B cell (primary cell): ENCODE measurements at regions not wholly inside any gene's neighbourhood (a gene's known extent, or its start where the extent isn't known, plus 50 kb on each side); places are given as distances from the start of the nearest gene placed in this dataset.

ENCODE experiments used
- ATAC-seq: fragments of 200-7000 bp; cut with Tn5 transposase; one replicate; pipeline ENCODE4 v1.10.0; 2021; ENCODE audit warnings: low read depth, mild to moderate bottlenecking, moderate number of reproducible peaks, moderate library complexity
- CTCF ChIA-PET: fragments of 350-600 bp; sonication (Branson Sonifier 250); formaldehyde crosslinking; loops from one replicate; lab custom pipeline; 2021; ENCODE audit warnings: antibody characterized with exemption, inconsistent platforms; lab: Charles Lee
- POLR2A ChIA-PET: fragments of 350-600 bp; sonication (Branson Sonifier 250); formaldehyde crosslinking; loops from one replicate; lab custom pipeline; 2021; ENCODE audit warnings: antibody characterized with exemption; lab: Charles Lee
- DNase-seq: peaks from one replicate; pipeline ENCODE4 v3.0.0; 2013
- H2AFZ ChIP-seq: 2 replicates; pipeline ENCODE4 v1.6.1; 2012; ENCODE audit warnings: mild to moderate bottlenecking, low read depth, low read length; ENCODE audit not compliant: insufficient read depth, poor library complexity, severe bottlenecking
- H3K27ac ChIP-seq, 2 donors: 1 replicate in 1 of 2; 2 replicates in 1 of 2; pipeline ENCODE4 v1.5.1; 2012 to 2013; ENCODE audit warnings: low read length in 2 of 2, mild to moderate bottlenecking in 2 of 2, moderate library complexity in 1 of 2
- H3K27me3 ChIP-seq, 4 experiments: fragments of 200-600 bp in 1 of 4; sonication (generic) in 1 of 4; replicated peaks in 1 of 4; 1 replicate in 2 of 4; 2 replicates in 2 of 4; pipeline versions ENCODE4 v1.6.1 to v1.7.0; 2013 to 2016; ENCODE audit warnings: low read length in 3 of 4, mild to moderate bottlenecking in 2 of 4, mixed read lengths in 1 of 4, moderate library complexity in 1 of 4; ENCODE audit not compliant: insufficient read depth in 4 of 4, control insufficient read depth in 3 of 4; ENCODE audit errors: control extremely low read depth in 1 of 4
- H3K36me3 ChIP-seq, 2 experiments: replicated peaks in 1 of 2; 1 replicate in 1 of 2; 2 replicates in 1 of 2; pipeline versions ENCODE4 v1.6.1 to v1.7.1; 2013; ENCODE audit warnings: low read length in 1 of 2; ENCODE audit not compliant: insufficient read depth in 2 of 2, control insufficient read depth in 1 of 2; ENCODE audit errors: control extremely low read depth in 1 of 2, extremely low read depth in 1 of 2
- H3K4me1 ChIP-seq, 2 donors: fragments of 200-600 bp in 1 of 2; sonication (generic) in 1 of 2; 1 replicate in 1 of 2; 2 replicates in 1 of 2; pipeline versions ENCODE4 v1.5.1 to v1.6.1; 2013 to 2017; ENCODE audit warnings: low read length in 2 of 2; ENCODE audit not compliant: control insufficient read depth in 2 of 2, insufficient read depth in 2 of 2
- H3K4me2 ChIP-seq: replicated peaks from 2 replicates; pipeline ENCODE3; 2012; ENCODE audit warnings: mild to moderate bottlenecking, low read depth, low read length; ENCODE audit not compliant: poor library complexity, severe bottlenecking
- H3K4me3 ChIP-seq, 5 experiments: fragments of 200-600 bp in 1 of 5; sonication (generic) in 1 of 5; 1 replicate in 3 of 5; 2 replicates in 2 of 5; pipeline versions ENCODE4 v1.5.1 to v1.7.0; 2011 to 2016; ENCODE audit warnings: low read length in 4 of 5, mild to moderate bottlenecking in 4 of 5, low read depth in 2 of 5, control low read depth in 1 of 5, moderate library complexity in 1 of 5; ENCODE audit not compliant: insufficient read depth in 1 of 5; ENCODE audit errors: control extremely low read depth in 1 of 5, extremely low read depth in 1 of 5
- H3K79me2 ChIP-seq: fragments of 200-600 bp; sonication (generic); one replicate; pipeline ENCODE4 v1.6.0; 2016; ENCODE audit warnings: low read length; ENCODE audit not compliant: control insufficient read depth, insufficient read depth
- H3K9ac ChIP-seq: fragments of 200-600 bp; sonication (generic); 2 replicates; pipeline ENCODE4 v1.6.1; 2017; ENCODE audit warnings: mild to moderate bottlenecking, low read length, moderate library complexity
- H3K9me3 ChIP-seq, 3 donors: one replicate each; pipeline versions ENCODE4 v1.6.1 to v1.7.1; 2013; ENCODE audit warnings: low read length in 2 of 3; ENCODE audit not compliant: control insufficient read depth in 2 of 3, insufficient read depth in 1 of 3; ENCODE audit errors: control extremely low read depth in 1 of 3
- H4K20me1 ChIP-seq: 2 replicates; pipeline ENCODE4 v1.6.0; 2012; ENCODE audit warnings: mild to moderate bottlenecking, low read length; ENCODE audit not compliant: insufficient read depth, control insufficient read depth, poor library complexity, severe bottlenecking
- H3K27ac Mint-ChIP-seq: one replicate; pipeline ENCODE4 v1.8.0; 2021; ENCODE audit warnings: mixed read lengths
- H3K27me3 Mint-ChIP-seq: one replicate; pipeline ENCODE4 v1.8.0; 2021; ENCODE audit warnings: mixed read lengths
- H3K4me1 Mint-ChIP-seq: one replicate; pipeline ENCODE4 v1.8.0; 2021; ENCODE audit warnings: mixed read lengths
- H3K4me3 Mint-ChIP-seq: one replicate; pipeline ENCODE4 v1.8.0; 2021; ENCODE audit warnings: mixed read lengths
- H3K9me3 Mint-ChIP-seq: one replicate; pipeline ENCODE4 v1.8.0; 2022; ENCODE audit warnings: mixed read lengths; ENCODE audit not compliant: insufficient read depth
- CTCF ChIP-seq: fragments of 200-600 bp; IDR thresholded peaks from one replicate; pipeline ENCODE4 v1.8.0; 2022; ENCODE audit warnings: antibody characterized with exemption, mild to moderate bottlenecking
- EZH2 ChIP-seq: IDR thresholded peaks from 2 replicates; pipeline ENCODE4 v1.6.1; 2012; ENCODE audit warnings: borderline replicate concordance, low read depth, mild to moderate bottlenecking, moderate library complexity, low read length; ENCODE audit not compliant: insufficient read depth, poor library complexity, severe bottlenecking
- WGBS: methylation state at CpG from one replicate; pipeline ENCODE4 v1.1.5; 2013; ENCODE audit warnings: missing lambda C conversion rate; ENCODE audit not compliant: insufficient coverage; 5-methylcytosine and 5-hydroxymethylcytosine counted together
- intact Hi-C: fragments of 100-400 bp; cut with micrococcal nuclease; formaldehyde crosslinking; loops from one replicate; pipeline ENCODE4 v1.10.0; 2022

- Histone ChIP-seq H3K4me1 (no peaks in the 10 kb centered on the region), H3K27ac (no peak overlapping the region), H4K20me1 (no peaks in the 10 kb centered on the region), H3K79me2 (no peaks in the 10 kb centered on the region), H3K9ac (no peak overlapping the region), H3K4me3 (no peak overlapping the region), H3K9me3 (peaks cover 0 to 16% (median 0%) of the 10 kb centered on the region in 3 donors), H3K27me3 (no peaks in the 10 kb centered on the region), H3K36me3 (no peaks in the 10 kb centered on the region), H2AFZ (no peak overlapping the region), H3K4me2 (no peak overlapping the region)
- no peaks in the 10 kb centered on the region for H3K4me1 Mint-ChIP-seq
- ChIA-PET POLR2A (no interaction called here), CTCF (no interaction called here)
- no peak for ATAC-seq
- H3K27me3 Mint-ChIP-seq: no peaks in the 10 kb centered on the region
- no peak overlapping the region for H3K27ac Mint-ChIP-seq
- DNase-seq: no peak
- intact Hi-C loops: no loop called here
- H3K9me3 Mint-ChIP-seq: no peaks in the 10 kb centered on the region
- no peak overlapping the region for H3K4me3 Mint-ChIP-seq
- TF ChIP-seq CTCF: no peak
- no peak for TF ChIP-seq EZH2
These were observed 131.7 kb upstream of the FAM98A start for GRCh38 chr2:33730804-33731203.

GRCh38 chr2:33730193-33730592 is 131.1 kb upstream of the FAM98A start:
- H3K9me3 ChIP-seq: peaks cover 0 to 16% (median 0%) of the 10 kb centered on the region in 3 donors
- H3K9ac ChIP-seq: no peak overlapping the region
- H3K36me3 ChIP-seq: no peaks in the 10 kb centered on the region
- H3K4me3 ChIP-seq: no peak overlapping the region
- POLR2A ChIA-PET: no interaction called here
- H3K79me2 ChIP-seq: no peaks in the 10 kb centered on the region
- no peak overlapping the region for H3K4me2 ChIP-seq
- no peaks in the 10 kb centered on the region for H3K27me3 ChIP-seq
- H4K20me1 ChIP-seq: no peaks in the 10 kb centered on the region
- no peak for ATAC-seq
- H3K4me1 ChIP-seq: no peaks in the 10 kb centered on the region
- H3K27me3 Mint-ChIP-seq: no peaks in the 10 kb centered on the region
- no peaks in the 10 kb centered on the region for H3K9me3 Mint-ChIP-seq
- CTCF ChIA-PET: no interaction called here
- H3K27ac Mint-ChIP-seq: no peak overlapping the region
- TF ChIP-seq CTCF: no peak
- TF ChIP-seq EZH2: no peak
- no CpG with 5 or more reads among the region's 1 CpG for WGBS
- intact Hi-C loops: no loop called here
- H3K27ac ChIP-seq: no peak overlapping the region
- H3K4me3 Mint-ChIP-seq: no peak overlapping the region
- H3K4me1 Mint-ChIP-seq: no peaks in the 10 kb centered on the region
- no peak overlapping the region for H2AFZ ChIP-seq
- no peak for DNase-seq
